ENCODE measurements at regions not wholly inside any gene's neighbourhood (a gene's known extent, or its start where the extent isn't known, plus 50 kb on each side); places are given as distances from the start of the nearest gene placed in this dataset.

DNA sequence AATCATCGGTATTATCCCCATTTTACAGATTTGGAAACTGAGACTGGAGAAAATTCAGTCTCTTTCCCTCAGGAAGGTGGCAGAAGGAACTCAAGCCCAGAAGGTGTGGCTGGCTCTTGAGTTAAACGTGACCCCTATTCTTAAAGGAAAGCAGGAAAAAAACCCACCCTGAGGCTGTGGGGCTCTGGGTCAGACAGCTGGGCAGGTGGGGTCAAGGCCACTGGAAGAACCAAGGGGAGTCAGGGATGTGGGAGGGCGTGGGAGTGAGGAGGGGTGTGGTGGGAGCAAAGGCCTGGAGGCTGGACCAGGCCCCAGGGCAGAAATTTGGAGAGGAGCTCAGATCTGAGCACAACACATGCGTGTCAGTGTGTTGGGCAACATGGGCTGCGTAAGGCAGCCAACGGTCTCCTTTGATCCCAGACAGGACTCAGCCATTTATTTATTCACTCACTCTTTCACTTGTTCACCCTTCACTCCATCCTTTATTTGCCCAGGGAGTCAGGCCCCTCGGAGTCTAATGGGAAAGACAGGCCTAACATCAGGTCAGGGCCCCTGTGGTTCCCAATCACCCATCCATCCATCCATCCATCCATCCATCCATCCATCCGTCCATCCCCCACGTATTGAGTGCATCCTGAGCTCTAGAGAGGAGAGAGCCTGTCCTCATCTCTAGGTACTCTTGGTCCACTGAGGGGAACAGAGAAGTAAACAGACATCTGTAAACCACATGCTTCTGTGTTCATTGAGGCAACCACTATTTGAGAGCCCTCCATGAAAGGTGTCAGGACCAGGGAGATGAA lies 165.0 kb downstream of the VEGFA start:
- H4K20me1 ChIP-seq (ENCODE audit: insufficient read depth) = no peaks in the 10 kb centered on the region
- ChIA-PET POLR2A (interaction anchor here (1.5 kb wide), 1 partner anchor 21 kb away, joined by 3 read pairs; no protein-coding TSS in a partner anchor), CTCF (interaction anchor here (0.6 kb wide), 1 partner anchor 572 kb away, joined by 3 read pairs; no protein-coding TSS in a partner anchor), RAD21 (ENCODE audit: low non-redundant PET in 1 of 2, low total read pairs in 2 of 2, uncharacterized antibody in 2 of 2, unreplicated experiment in 2 of 2) (no interaction called here)
- no peaks in the 10 kb centered on the region for H3K36me3 ChIP-seq (ENCODE audit: control insufficient read depth in 1 of 2, insufficient read depth in 2 of 2, low read length in 2 of 2)
- H3K9me2 ChIP-seq (ENCODE audit: insufficient read depth) = no peaks in the 10 kb centered on the region
- no peaks in the 10 kb centered on the region for H3K4me1 ChIP-seq (ENCODE audit: control insufficient read depth in 1 of 2, insufficient read depth in 2 of 2, low read length in 2 of 2)
- no peaks in the 10 kb centered on the region for H3K79me2 ChIP-seq (ENCODE audit: insufficient read depth, low read length)
- H3K27ac ChIP-seq (ENCODE audit: low read depth, low read length) = no peak overlapping the region
- no peak overlapping the region for H2AFZ ChIP-seq (ENCODE audit: low read depth, low read length, poor library complexity, severe bottlenecking)
- no peaks in the 10 kb centered on the region for H3K9me3 ChIP-seq (ENCODE audit: control insufficient read depth in 1 of 2, insufficient read depth in 1 of 2, low read depth in 1 of 2, low read length in 2 of 2)
- intact Hi-C loops (cut with micrococcal nuclease) = no loop called here
- H3K4me2 ChIP-seq (ENCODE audit: low read length) = no peak overlapping the region
- H3K27me3 ChIP-seq (ENCODE audit: insufficient read depth, low read length) = no peaks in the 10 kb centered on the region
- no peak overlapping the region for H3K4me3 ChIP-seq (replicated peaks in 1 of 2; ENCODE audit: low read depth in 1 of 2, low read length in 2 of 2)
- no TSS peak for BruUV-seq (replicated peaks)
- TF ChIP-seq, protein P1, sequence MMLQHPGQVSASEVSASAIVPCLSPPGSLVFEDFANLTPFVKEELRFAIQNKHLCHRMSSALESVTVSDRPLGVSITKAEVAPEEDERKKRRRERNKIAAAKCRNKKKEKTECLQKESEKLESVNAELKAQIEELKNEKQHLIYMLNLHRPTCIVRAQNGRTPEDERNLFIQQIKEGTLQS (IDR thresholded peaks at IDR 0.05) = no peak
- TF ChIP-seq, protein P2, sequence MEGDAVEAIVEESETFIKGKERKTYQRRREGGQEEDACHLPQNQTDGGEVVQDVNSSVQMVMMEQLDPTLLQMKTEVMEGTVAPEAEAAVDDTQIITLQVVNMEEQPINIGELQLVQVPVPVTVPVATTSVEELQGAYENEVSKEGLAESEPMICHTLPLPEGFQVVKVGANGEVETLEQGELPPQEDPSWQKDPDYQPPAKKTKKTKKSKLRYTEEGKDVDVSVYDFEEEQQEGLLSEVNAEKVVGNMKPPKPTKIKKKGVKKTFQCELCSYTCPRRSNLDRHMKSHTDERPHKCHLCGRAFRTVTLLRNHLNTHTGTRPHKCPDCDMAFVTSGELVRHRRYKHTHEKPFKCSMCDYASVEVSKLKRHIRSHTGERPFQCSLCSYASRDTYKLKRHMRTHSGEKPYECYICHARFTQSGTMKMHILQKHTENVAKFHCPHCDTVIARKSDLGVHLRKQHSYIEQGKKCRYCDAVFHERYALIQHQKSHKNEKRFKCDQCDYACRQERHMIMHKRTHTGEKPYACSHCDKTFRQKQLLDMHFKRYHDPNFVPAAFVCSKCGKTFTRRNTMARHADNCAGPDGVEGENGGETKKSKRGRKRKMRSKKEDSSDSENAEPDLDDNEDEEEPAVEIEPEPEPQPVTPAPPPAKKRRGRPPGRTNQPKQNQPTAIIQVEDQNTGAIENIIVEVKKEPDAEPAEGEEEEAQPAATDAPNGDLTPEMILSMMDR (IDR thresholded peaks at IDR 0.05 in 2 of 3, conservative IDR thresholded peaks at IDR 0.05 in 1 of 3; ENCODE audit: borderline replicate concordance in 1 of 3, insufficient read depth in 1 of 3, low read depth in 2 of 3, low read length in 2 of 3) = no peak
- TF ChIP-seq ELF1 (IDR thresholded peaks at IDR 0.05; ENCODE audit: borderline replicate concordance, low read depth) (no peak), EZH2phosphoT487 (IDR thresholded peaks at IDR 0.05; ENCODE audit: borderline replicate concordance) (no peak), POLR2A (IDR thresholded peaks at IDR 0.05; ENCODE audit: borderline replicate concordance, extremely low read depth, insufficient read depth, insufficient read length) (no peak), POLR2AphosphoS5 (IDR thresholded peaks at IDR 0.05; ENCODE audit: low read depth, low read length) (no peak), EZH2 (IDR thresholded peaks at IDR 0.05) (no peak), JUND (IDR thresholded peaks at IDR 0.05) (no peak)
- DNase-seq (ENCODE audit: low read depth, low spot score) = no peak
- no peak for ATAC-seq
- H3K9ac ChIP-seq (ENCODE audit: low read length) = no peak overlapping the region

All from HCT116 (cell line).